HG03135 (cell line): ENCODE measurements at regions not wholly inside any gene's neighbourhood (a gene's known extent, or its start where the extent isn't known, plus 50 kb on each side); places are given as distances from the start of the nearest gene placed in this dataset.
A peak's percentile ranks its signal among the peaks of the same experiment; 100 is the strongest.
"Not testable (repeated sequence)": the region's sequence is repeated elsewhere in the genome, so short reads cannot be mapped to it uniquely, and the experiment has no call there.

Experiments
- ATAC-seq: cut with Tn5 transposase; IDR thresholded peaks from one replicate; pipeline ENCODE4 v1.9.1; 2021; ENCODE audit warnings: mild to moderate bottlenecking, moderate library complexity; ENCODE audit not compliant: unreplicated experiment

GRCh38 chr1:121518726-121519041 is 333.9 kb downstream of the SRGAP2C start:
- no peak for ATAC-seq

GRCh38 chr1:121519042-121519755 is 334.4 kb downstream of the SRGAP2C start:
- ATAC-seq: peak; percentile 51

GRCh38 chr1:121519756-121520286 is 335.0 kb downstream of the SRGAP2C start:
- not testable (repeated sequence) for ATAC-seq

GRCh38 chr1:121522061-121522759 is 337.4 kb downstream of the SRGAP2C start:
- no peak for ATAC-seq

GRCh38 chr1:121523112-121523511 is 338.3 kb downstream of the SRGAP2C start:
- ATAC-seq: not testable (repeated sequence)

- no peak for ATAC-seq
Measured at GRCh38 chr1:121525355-121525754, 340.6 kb downstream of the SRGAP2C start.

GRCh38 chr1:121528958-121529357 is 344.2 kb downstream of the SRGAP2C start:
- not testable (repeated sequence) for ATAC-seq

- ATAC-seq: not testable (repeated sequence)
Measured at GRCh38 chr1:121530026-121530425, 345.3 kb downstream of the SRGAP2C start.

- not testable (repeated sequence) for ATAC-seq
Measured at GRCh38 chr1:121531747-121532146, 347.0 kb downstream of the SRGAP2C start.

GRCh38 chr1:121538148-121538547 is 353.4 kb downstream of the SRGAP2C start:
- not testable (repeated sequence) for ATAC-seq

GRCh38 chr1:121538943-121539575 is 354.3 kb downstream of the SRGAP2C start:
- no peak for ATAC-seq

- not testable (repeated sequence) for ATAC-seq
Measured at GRCh38 chr1:121543988-121544387, 359.2 kb downstream of the SRGAP2C start.

GRCh38 chr1:121544500-121544899 is 359.7 kb downstream of the SRGAP2C start:
- no peak for ATAC-seq

GRCh38 chr1:121545899-121546298 is 361.1 kb downstream of the SRGAP2C start:
- ATAC-seq: not testable (repeated sequence)

GRCh38 chr1:121546830-121547591 is 362.2 kb downstream of the SRGAP2C start:
- no peak for ATAC-seq

GRCh38 chr1:121547726-121548125 is 363.0 kb downstream of the SRGAP2C start:
- ATAC-seq: not testable (repeated sequence)

- not testable (repeated sequence) for ATAC-seq
Measured at GRCh38 chr1:121550817-121551216, 366.0 kb downstream of the SRGAP2C start.

GRCh38 chr1:121551491-121551890 is 366.7 kb downstream of the SRGAP2C start:
- ATAC-seq: not testable (repeated sequence)

GRCh38 chr1:121556560-121556959 is 371.8 kb downstream of the SRGAP2C start:
- not testable (repeated sequence) for ATAC-seq

GRCh38 chr1:121558034-121558433 is 373.3 kb downstream of the SRGAP2C start:
- ATAC-seq: not testable (repeated sequence)

- no peak for ATAC-seq
Measured at GRCh38 chr1:121558514-121558913, 373.7 kb downstream of the SRGAP2C start.
